ENCODE measurements at regions not wholly inside any gene's neighbourhood (a gene's known extent, or its start where the extent isn't known, plus 50 kb on each side); places are given as distances from the start of the nearest gene placed in this dataset.

DNA sequence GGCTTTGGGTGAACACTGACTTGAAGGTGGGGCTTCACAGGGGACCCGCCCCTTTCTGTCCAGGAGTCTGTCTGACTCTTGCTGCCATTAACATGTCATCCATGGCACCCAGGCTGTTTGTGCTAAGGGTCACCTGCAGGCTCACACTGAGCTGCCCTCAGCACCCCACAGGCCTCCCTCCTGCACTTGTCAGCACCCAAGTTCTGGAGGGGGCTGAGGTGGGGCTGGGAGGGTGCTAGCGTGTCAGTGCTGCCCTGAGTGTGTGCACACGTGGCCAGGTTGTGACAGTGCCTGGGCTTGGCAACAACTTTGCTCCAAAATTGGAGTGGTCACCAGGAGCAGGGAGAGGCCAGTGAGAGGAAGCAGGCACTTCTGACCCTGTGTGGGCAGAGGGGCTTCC lies 963.2 kb downstream of the TRHDE start:
- H3K9me3 Mint-ChIP-seq: peaks cover 29% of the 10 kb centered on the region
- TF ChIP-seq, protein P1, sequence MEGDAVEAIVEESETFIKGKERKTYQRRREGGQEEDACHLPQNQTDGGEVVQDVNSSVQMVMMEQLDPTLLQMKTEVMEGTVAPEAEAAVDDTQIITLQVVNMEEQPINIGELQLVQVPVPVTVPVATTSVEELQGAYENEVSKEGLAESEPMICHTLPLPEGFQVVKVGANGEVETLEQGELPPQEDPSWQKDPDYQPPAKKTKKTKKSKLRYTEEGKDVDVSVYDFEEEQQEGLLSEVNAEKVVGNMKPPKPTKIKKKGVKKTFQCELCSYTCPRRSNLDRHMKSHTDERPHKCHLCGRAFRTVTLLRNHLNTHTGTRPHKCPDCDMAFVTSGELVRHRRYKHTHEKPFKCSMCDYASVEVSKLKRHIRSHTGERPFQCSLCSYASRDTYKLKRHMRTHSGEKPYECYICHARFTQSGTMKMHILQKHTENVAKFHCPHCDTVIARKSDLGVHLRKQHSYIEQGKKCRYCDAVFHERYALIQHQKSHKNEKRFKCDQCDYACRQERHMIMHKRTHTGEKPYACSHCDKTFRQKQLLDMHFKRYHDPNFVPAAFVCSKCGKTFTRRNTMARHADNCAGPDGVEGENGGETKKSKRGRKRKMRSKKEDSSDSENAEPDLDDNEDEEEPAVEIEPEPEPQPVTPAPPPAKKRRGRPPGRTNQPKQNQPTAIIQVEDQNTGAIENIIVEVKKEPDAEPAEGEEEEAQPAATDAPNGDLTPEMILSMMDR (IDR thresholded peaks at IDR 0.05; ENCODE audit: unreplicated experiment): no peak
- no peaks in the 10 kb centered on the region for H3K4me1 Mint-ChIP-seq
- no peak for DNase-seq (ENCODE audit: low spot score in 2 of 2, unreplicated experiment in 2 of 2)
- no peaks in the 10 kb centered on the region for H3K27me3 Mint-ChIP-seq (ENCODE audit: low read depth)
- no peak overlapping the region for H3K27ac Mint-ChIP-seq
- no peak overlapping the region for H3K4me3 Mint-ChIP-seq
- H3K36me3 Mint-ChIP-seq: peaks cover 2% of the 10 kb centered on the region

DNA sequence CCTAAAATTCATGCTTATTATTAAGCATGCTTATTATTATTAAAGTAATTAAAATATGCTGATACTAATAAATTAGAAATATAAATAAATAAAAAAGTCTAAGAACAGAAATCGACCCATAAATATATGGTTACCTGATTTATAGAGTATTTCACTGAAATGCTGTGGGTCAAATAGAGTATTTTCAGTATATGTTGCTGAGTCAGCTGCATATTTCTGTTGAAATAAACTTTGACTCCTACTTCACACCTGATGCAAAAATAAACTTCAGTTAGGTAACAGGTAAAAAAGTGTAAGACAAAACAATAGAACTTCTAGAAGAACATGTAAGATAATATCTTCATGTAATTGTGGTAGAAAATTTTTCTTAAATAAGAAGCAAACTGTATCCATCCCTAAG lies 967.9 kb downstream of the TRHDE start:
- Mint-ChIP-seq H3K27ac (no peak overlapping the region), H3K9me3 (peaks cover 13% of the 10 kb centered on the region), H3K36me3 (no peaks in the 10 kb centered on the region), H3K4me3 (no peak overlapping the region), H3K4me1 (no peaks in the 10 kb centered on the region), H3K27me3 (ENCODE audit: low read depth) (no peaks in the 10 kb centered on the region)
- TF ChIP-seq, protein P1 (IDR thresholded peaks at IDR 0.05; ENCODE audit: unreplicated experiment): no peak
- DNase-seq (ENCODE audit: low spot score in 2 of 2, unreplicated experiment in 2 of 2): no peak

DNA sequence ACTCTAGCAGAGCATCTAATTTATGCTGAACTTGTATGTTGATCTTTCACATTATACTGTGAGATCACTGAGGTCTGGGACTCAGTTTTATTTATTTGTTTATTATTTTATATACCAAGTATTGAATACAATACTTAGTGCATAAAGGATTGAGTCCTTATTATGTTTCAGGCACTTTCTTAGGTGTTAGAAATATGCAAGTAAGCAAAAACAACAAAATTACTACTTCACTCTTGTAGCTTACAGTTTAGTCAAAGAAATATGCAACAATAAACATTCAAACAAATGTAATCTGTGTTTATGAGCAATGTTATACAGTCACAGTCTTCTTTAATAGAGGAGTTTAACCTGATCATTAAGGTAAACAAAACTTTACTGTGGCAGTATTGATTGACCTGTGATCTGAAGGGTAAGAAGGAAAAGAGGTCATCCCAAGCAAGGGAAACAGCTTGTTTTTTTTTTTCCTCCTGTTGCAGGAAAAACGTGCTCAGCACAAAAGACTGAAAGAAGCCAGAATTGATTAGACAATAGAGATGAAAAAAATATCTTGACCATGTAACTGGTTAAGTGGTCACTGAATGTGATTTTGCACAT lies 990.7 kb downstream of the TRHDE start:
- no peaks in the 10 kb centered on the region for H3K27me3 Mint-ChIP-seq (ENCODE audit: low read depth)
- no peaks in the 10 kb centered on the region for H3K36me3 Mint-ChIP-seq
- H3K9me3 Mint-ChIP-seq: peaks cover 14% of the 10 kb centered on the region
- TF ChIP-seq, protein P1 (IDR thresholded peaks at IDR 0.05; ENCODE audit: unreplicated experiment): no peak
- no peak for DNase-seq (ENCODE audit: low spot score in 2 of 2, unreplicated experiment in 2 of 2)
- no peak overlapping the region for H3K4me3 Mint-ChIP-seq
- no peaks in the 10 kb centered on the region for H3K4me1 Mint-ChIP-seq
- no peak overlapping the region for H3K27ac Mint-ChIP-seq

DNA sequence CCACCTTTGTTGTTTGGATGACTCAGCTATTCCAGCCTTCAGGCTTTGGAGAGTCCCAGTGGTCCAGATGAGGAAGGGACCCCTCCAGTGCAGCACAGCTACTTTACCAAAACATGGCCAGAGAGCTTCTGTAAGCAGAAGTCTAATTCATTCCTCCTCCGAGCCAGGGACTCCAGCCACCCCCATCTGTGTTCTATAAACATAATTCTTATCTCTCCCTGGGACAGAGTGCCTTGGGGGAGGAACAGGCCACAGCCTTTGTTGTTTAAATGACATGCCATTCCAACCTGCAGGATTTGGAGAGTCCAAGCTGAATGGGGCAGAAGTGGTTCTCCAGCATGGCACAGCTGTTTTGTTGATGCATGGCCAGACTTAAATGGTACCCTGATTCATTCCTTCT lies 994.0 kb downstream of the TRHDE start:
- Mint-ChIP-seq H3K27me3 (ENCODE audit: low read depth) (no peaks in the 10 kb centered on the region), H3K27ac (no peak overlapping the region), H3K36me3 (no peaks in the 10 kb centered on the region), H3K4me1 (no peaks in the 10 kb centered on the region), H3K9me3 (peaks cover 26% of the 10 kb centered on the region), H3K4me3 (no peak overlapping the region)
- TF ChIP-seq, protein P1 (IDR thresholded peaks at IDR 0.05; ENCODE audit: unreplicated experiment): no peak
- no peak for DNase-seq (ENCODE audit: low spot score in 2 of 2, unreplicated experiment in 2 of 2)

DNA sequence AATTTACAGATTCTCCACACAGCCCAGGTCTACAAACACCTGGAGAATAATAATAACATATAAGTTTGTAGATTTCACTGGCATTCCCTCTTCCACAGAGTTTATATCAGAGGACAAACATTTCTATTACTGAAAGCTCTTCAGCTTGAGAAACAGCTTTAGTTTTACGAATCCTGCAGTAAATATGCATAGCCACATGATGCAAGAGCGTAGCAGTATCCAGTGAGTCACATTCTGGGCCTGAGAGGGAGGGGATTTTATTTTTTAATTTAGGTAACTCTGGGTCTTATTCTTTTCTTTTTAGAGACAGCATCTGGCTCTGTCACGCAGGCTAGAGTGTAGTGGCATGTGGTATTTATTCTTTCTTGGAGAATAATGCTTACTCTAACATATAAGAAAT lies 1002.8 kb downstream of the TRHDE start:
- DNase-seq (ENCODE audit: low spot score in 2 of 2, unreplicated experiment in 2 of 2): no peak
- Mint-ChIP-seq H3K27ac (no peak overlapping the region), H3K9me3 (peaks cover 20% of the 10 kb centered on the region)

More for the DNA sequence above, 1002.8 kb downstream of the TRHDE start:
- Mint-ChIP-seq H3K36me3 (no peaks in the 10 kb centered on the region), H3K27me3 (ENCODE audit: low read depth) (no peaks in the 10 kb centered on the region), H3K4me3 (no peak overlapping the region), H3K4me1 (no peaks in the 10 kb centered on the region)
- TF ChIP-seq, protein P1 (IDR thresholded peaks at IDR 0.05; ENCODE audit: unreplicated experiment): no peak

All from mesothelial cell of epicardium (in vitro differentiated cells).